H9 (cell line): ENCODE measurements at regions not wholly inside any gene's neighbourhood (a gene's known extent, or its start where the extent isn't known, plus 50 kb on each side); places are given as distances from the start of the nearest gene placed in this dataset.

Experiments
- DNase-seq: peaks from one replicate; pipeline ENCODE4 v3.0.0-alpha.2; 2017
- H2AFZ ChIP-seq: one replicate; pipeline ENCODE4 v1.6.1; 2013; ENCODE audit warnings: mild to moderate bottlenecking, low read length, control low read depth, moderate library complexity
- H2AK5ac ChIP-seq: 2 replicates; pipeline ENCODE4 v1.6.1; 2013; ENCODE audit warnings: low read length, control low read depth, mixed read lengths; ENCODE audit not compliant: insufficient read length
- H2BK120ac ChIP-seq: one replicate; pipeline ENCODE4 v1.6.1; 2013; ENCODE audit warnings: low read depth, mild to moderate bottlenecking, low read length, control low read depth, inconsistent platforms; ENCODE audit not compliant: poor library complexity, severe bottlenecking
- H2BK12ac ChIP-seq: 2 replicates; pipeline ENCODE4 v1.6.1; 2013; ENCODE audit warnings: low read length, control low read depth, mixed read lengths, low read depth; ENCODE audit not compliant: insufficient read length
- H2BK15ac ChIP-seq: 2 replicates; pipeline ENCODE4 v1.6.1; 2013; ENCODE audit warnings: low read depth, low read length, control low read depth
- H2BK20ac ChIP-seq: one replicate; pipeline ENCODE4 v1.6.1; 2013; ENCODE audit warnings: low read depth, mild to moderate bottlenecking, low read length, control low read depth, inconsistent platforms; ENCODE audit not compliant: poor library complexity, severe bottlenecking
- H2BK5ac ChIP-seq: 2 replicates; pipeline ENCODE4 v1.6.1; 2013; ENCODE audit warnings: low read length, control low read depth, mixed read lengths; ENCODE audit not compliant: insufficient read length
- H3K14ac ChIP-seq: 2 replicates; pipeline ENCODE4 v1.6.1; 2013; ENCODE audit warnings: low read length, control low read depth; ENCODE audit not compliant: insufficient read depth
- H3K18ac ChIP-seq: 2 replicates; pipeline ENCODE4 v1.6.1; 2013; ENCODE audit warnings: low read depth, mild to moderate bottlenecking, mixed read lengths, low read length, control low read depth; ENCODE audit not compliant: insufficient read length
- H3K23ac ChIP-seq: 2 replicates; pipeline ENCODE4 v1.6.1; 2013; ENCODE audit warnings: low read length, control low read depth, mixed read lengths, low read depth; ENCODE audit not compliant: insufficient read length
- H3K23me2 ChIP-seq: 2 replicates; pipeline ENCODE4 v1.6.1; 2013; ENCODE audit warnings: low read depth, mild to moderate bottlenecking, mixed read lengths, low read length, control low read depth; ENCODE audit not compliant: insufficient read length, poor library complexity, severe bottlenecking
- H3K27ac ChIP-seq: 2 replicates; pipeline ENCODE4 v1.5.1; 2013; ENCODE audit warnings: low read length, control low read depth, mixed read lengths, low read depth; ENCODE audit not compliant: insufficient read length
- H3K27me3 ChIP-seq: 2 replicates; pipeline ENCODE4 v1.6.1; 2013; ENCODE audit warnings: low read length, control low read depth, inconsistent platforms; ENCODE audit not compliant: insufficient read depth
- H3K4ac ChIP-seq: 2 replicates; pipeline ENCODE4 v1.6.1; 2013; ENCODE audit warnings: low read depth, mild to moderate bottlenecking, control low read depth, inconsistent platforms, low read length, moderate library complexity
- H3K4me1 ChIP-seq: 2 replicates; pipeline ENCODE4 v1.6.1; 2013; ENCODE audit warnings: low read length, control low read depth, inconsistent platforms; ENCODE audit not compliant: insufficient read depth
- H3K4me2 ChIP-seq: 2 replicates; pipeline ENCODE4 v1.6.1; 2013; ENCODE audit warnings: low read length, control low read depth, mixed read lengths; ENCODE audit not compliant: insufficient read length, insufficient read depth
- H3K56ac ChIP-seq: 2 replicates; pipeline ENCODE4 v1.6.1; 2013; ENCODE audit warnings: low read depth, mild to moderate bottlenecking, mixed read lengths, low read length, control low read depth; ENCODE audit not compliant: insufficient read length
- H3K79me1 ChIP-seq: 2 replicates; pipeline ENCODE4 v1.6.1; 2013; ENCODE audit warnings: low read depth, mild to moderate bottlenecking, moderate library complexity, low read length, control low read depth, inconsistent platforms; ENCODE audit not compliant: insufficient read depth, poor library complexity, severe bottlenecking
- H3K79me2 ChIP-seq: 2 replicates; pipeline ENCODE4 v1.6.1; 2013; ENCODE audit warnings: low read length, control low read depth, inconsistent platforms; ENCODE audit not compliant: insufficient read depth
- H3K9ac ChIP-seq: 2 replicates; pipeline ENCODE4 v1.6.1; 2013; ENCODE audit warnings: low read length, control low read depth, mixed read lengths; ENCODE audit not compliant: insufficient read length; ENCODE audit errors: extremely low read depth
- H3K9me3 ChIP-seq: one replicate; pipeline ENCODE4 v1.6.1; 2013; ENCODE audit warnings: low read depth, low read length, inconsistent platforms; ENCODE audit not compliant: control insufficient read depth
- H3T11ph ChIP-seq: one replicate; pipeline ENCODE4 v1.6.1; 2013; ENCODE audit warnings: mild to moderate bottlenecking, low read length, control low read depth, inconsistent platforms
- H4K20me1 ChIP-seq: one replicate; pipeline ENCODE4 v1.6.1; 2013; ENCODE audit not compliant: control insufficient read depth, insufficient read length, insufficient read depth
- H4K5ac ChIP-seq: 2 replicates; pipeline ENCODE4 v1.6.1; 2013; ENCODE audit warnings: low read depth, mild to moderate bottlenecking, mixed read lengths, low read length, control low read depth; ENCODE audit not compliant: insufficient read length
- H4K8ac ChIP-seq: replicated peaks from 2 replicates; pipeline ENCODE4 v1.6.1; 2013; ENCODE audit warnings: low read length, control low read depth, mixed read lengths, low read depth; ENCODE audit not compliant: insufficient read length
- H4K91ac ChIP-seq: 2 replicates; pipeline ENCODE4 v1.6.1; 2013; ENCODE audit warnings: low read depth, mild to moderate bottlenecking, moderate library complexity, mixed read lengths, low read length, control low read depth; ENCODE audit not compliant: insufficient read length
- H3K27ac Mint-ChIP-seq, 3 experiments: 2 replicates in 2 of 3; 3 replicates in 1 of 3; pipeline ENCODE4 v1.8.0; 2020 to 2021; ENCODE audit warnings: mixed read lengths in 3 of 3, mild to moderate bottlenecking in 1 of 3, moderate library complexity in 1 of 3
- H3K27me3 Mint-ChIP-seq: 2 replicates; pipeline ENCODE4 v1.8.0; 2021; ENCODE audit warnings: low read depth, mild to moderate bottlenecking, moderate library complexity, mixed read lengths
- H3K36me3 Mint-ChIP-seq, 3 experiments: 2 replicates in 2 of 3; 3 replicates in 1 of 3; pipeline ENCODE4 v1.8.0; 2020 to 2021; ENCODE audit warnings: low read depth in 3 of 3, mixed read lengths in 3 of 3; ENCODE audit not compliant: insufficient read depth in 1 of 3
- H3K4me1 Mint-ChIP-seq, 2 experiments: 2 replicates each; pipeline ENCODE4 v1.8.0; 2020; ENCODE audit warnings: mixed read lengths in 2 of 2
- H3K4me3 Mint-ChIP-seq, 2 experiments: 2 replicates in 1 of 2; 3 replicates in 1 of 2; pipeline ENCODE4 v1.8.0; 2020 to 2021; ENCODE audit warnings: mild to moderate bottlenecking in 2 of 2, mixed read lengths in 2 of 2, moderate library complexity in 1 of 2
- H3K9me3 Mint-ChIP-seq, 2 experiments: 2 replicates in 1 of 2; 3 replicates in 1 of 2; pipeline ENCODE4 v1.8.0; 2020; ENCODE audit warnings: mild to moderate bottlenecking in 2 of 2, mixed read lengths in 2 of 2, moderate library complexity in 1 of 2
- WGBS: extraction: QIAGEN DNeasy Blood & Tissue Kit; methylation state at CpG from one replicate; pipeline ENCODE4 v1.1.7; 2013; ENCODE audit warnings: missing lambda C conversion rate, low lambda C conversion rate, mixed read lengths; ENCODE audit not compliant: insufficient read length; ENCODE audit errors: extremely low coverage; 5-methylcytosine and 5-hydroxymethylcytosine counted together
- TF ChIP-seq, protein P1 (sequence below): fragments of 200-600 bp; sonication (generic); conservative IDR thresholded peaks from 3 replicates; pipeline ENCODE4 v1.8.0; 2021; ENCODE audit warnings: antibody characterized with exemption, mild to moderate bottlenecking

DNA sequence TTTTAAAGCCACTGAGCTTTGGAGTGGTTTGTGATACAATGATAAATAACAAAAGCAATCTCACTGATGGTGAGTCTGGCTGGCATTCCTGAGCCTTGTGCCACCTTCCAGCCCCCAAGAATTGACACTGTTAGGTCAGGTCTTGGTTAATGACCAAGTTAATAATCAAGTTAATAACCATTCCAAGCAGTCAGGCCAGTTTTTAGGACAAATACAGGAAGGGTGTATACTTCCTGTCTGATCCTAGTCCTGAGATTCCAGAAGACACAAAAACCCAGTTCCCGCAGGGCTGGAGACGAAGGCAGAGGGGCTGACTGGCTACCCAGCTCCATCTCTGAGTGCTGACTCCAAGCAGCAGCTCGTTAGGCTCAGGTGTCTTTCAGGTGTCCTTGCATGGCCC, 74.6 kb upstream of the LAPTM4A start:
- Histone ChIP-seq H3K4ac (no peak overlapping the region), H2BK5ac (no peak overlapping the region), H2AFZ (no peak overlapping the region), H3K27me3 (no peaks in the 10 kb centered on the region), H4K20me1 (no peaks in the 10 kb centered on the region), H2BK12ac (no peak overlapping the region), H3K9me3 (no peaks in the 10 kb centered on the region), H3K18ac (no peak overlapping the region), H3K23me2 (no peaks in the 10 kb centered on the region), H4K8ac (no peak overlapping the region), H3K79me1 (no peaks in the 10 kb centered on the region), H2AK5ac (no peak overlapping the region), H4K91ac (no peak overlapping the region), H3K27ac (no peak overlapping the region), H2BK15ac (no peak overlapping the region), H3T11ph (no peak overlapping the region), H4K5ac (no peak overlapping the region), H3K4me1 (no peaks in the 10 kb centered on the region), H3K79me2 (no peaks in the 10 kb centered on the region), H2BK120ac (no peak overlapping the region), H3K14ac (no peak overlapping the region), H3K56ac (no peak overlapping the region), H3K9ac (no peak overlapping the region), H2BK20ac (no peak overlapping the region), H3K4me2 (no peak overlapping the region), H3K23ac (no peak overlapping the region)
- no peak for DNase-seq
- Mint-ChIP-seq H3K27me3 (no peaks in the 10 kb centered on the region; the same call in none of the 2 replicates), H3K4me3 (no peak overlapping the region; a peak in 1 of 5 replicates), H3K36me3 (no peaks in the 10 kb centered on the region), H3K9me3 (no peaks in the 10 kb centered on the region), H3K27ac (no peak overlapping the region), H3K4me1 (no peaks in the 10 kb centered on the region)
- TF ChIP-seq, protein P1, sequence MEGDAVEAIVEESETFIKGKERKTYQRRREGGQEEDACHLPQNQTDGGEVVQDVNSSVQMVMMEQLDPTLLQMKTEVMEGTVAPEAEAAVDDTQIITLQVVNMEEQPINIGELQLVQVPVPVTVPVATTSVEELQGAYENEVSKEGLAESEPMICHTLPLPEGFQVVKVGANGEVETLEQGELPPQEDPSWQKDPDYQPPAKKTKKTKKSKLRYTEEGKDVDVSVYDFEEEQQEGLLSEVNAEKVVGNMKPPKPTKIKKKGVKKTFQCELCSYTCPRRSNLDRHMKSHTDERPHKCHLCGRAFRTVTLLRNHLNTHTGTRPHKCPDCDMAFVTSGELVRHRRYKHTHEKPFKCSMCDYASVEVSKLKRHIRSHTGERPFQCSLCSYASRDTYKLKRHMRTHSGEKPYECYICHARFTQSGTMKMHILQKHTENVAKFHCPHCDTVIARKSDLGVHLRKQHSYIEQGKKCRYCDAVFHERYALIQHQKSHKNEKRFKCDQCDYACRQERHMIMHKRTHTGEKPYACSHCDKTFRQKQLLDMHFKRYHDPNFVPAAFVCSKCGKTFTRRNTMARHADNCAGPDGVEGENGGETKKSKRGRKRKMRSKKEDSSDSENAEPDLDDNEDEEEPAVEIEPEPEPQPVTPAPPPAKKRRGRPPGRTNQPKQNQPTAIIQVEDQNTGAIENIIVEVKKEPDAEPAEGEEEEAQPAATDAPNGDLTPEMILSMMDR = no peak
- WGBS = no CpG with 5 or more reads among the region's 3 CpGs
